ENCODE measurements at regions not wholly inside any gene's neighbourhood (a gene's known extent, or its start where the extent isn't known, plus 50 kb on each side); places are given as distances from the start of the nearest gene placed in this dataset.
"Not testable (repeated sequence)": the region's sequence is repeated elsewhere in the genome, so short reads cannot be mapped to it uniquely, and the experiment has no call there.

- FAIRE-seq (no peak), DNase-seq (ENCODE audit: low read depth, low spot score) (no peak), ATAC-seq (no peak)
- POLR2A ChIA-PET = no interaction called here
- Histone ChIP-seq H3K4me2 (ENCODE audit: control insufficient read depth, insufficient read depth) (no peak overlapping the region), H3K4me3 (no peak overlapping the region), H3K4me1 (ENCODE audit: control insufficient read depth, insufficient read depth, low read length) (no peaks in the 10 kb centered on the region), H4K20me1 (ENCODE audit: control insufficient read depth, insufficient read depth) (no peaks in the 10 kb centered on the region), H3K9me3 (replicated peaks; ENCODE audit: control insufficient read depth, insufficient read depth, low read length) (no peaks in the 10 kb centered on the region), H2AFZ (ENCODE audit: control insufficient read depth, low read depth, low read length) (no peak overlapping the region), H3K27ac (ENCODE audit: control insufficient read depth, insufficient read depth) (no peak overlapping the region), H3K9ac (ENCODE audit: control insufficient read depth, insufficient read depth, low read length) (no peak overlapping the region), H3K79me2 (ENCODE audit: control insufficient read depth, insufficient read depth, low read length) (no peaks in the 10 kb centered on the region), H3K36me3 (ENCODE audit: control insufficient read depth in 2 of 2, insufficient read depth in 2 of 2, low read length in 1 of 2) (no peaks in the 10 kb centered on the region), H3K27me3 (replicated peaks in 1 of 2; ENCODE audit: control insufficient read depth in 2 of 2, insufficient read depth in 2 of 2, low read length in 1 of 2) (no peaks in the 10 kb centered on the region)
- in situ Hi-C loops (cut with MboI) = no loop called here
- CTCF ChIA-PET = interaction anchor here (0.6 to 1.2 kb wide), 3 partner anchors 26 to 292 kb away, joined by 3 to 4 read pairs (median 3); no protein-coding TSS in a partner anchor
- RAD21 ChIA-PET (ENCODE audit: unreplicated experiment) = no interaction called here
- TF ChIP-seq POLR2AphosphoS2 (IDR thresholded peaks at IDR 0.05; ENCODE audit: low read depth, low read length) = no peak
- SMC1A ChIA-PET (ENCODE audit: uncharacterized antibody, unreplicated experiment) = no interaction called here
- WGBS (ENCODE audit: insufficient coverage, insufficient replicate concordance, low lambda C conversion rate, missing lambda C conversion rate) = 44% methylated on average over 1 of the region's 1 CpG
- BruUV-seq (replicated peaks) = no TSS peak
- intact Hi-C loops (cut with micrococcal nuclease; ENCODE audit: unreplicated experiment) = no loop called here
Observed at GRCh38 chr17:59496178-59496577, 69.2 kb upstream of the DHX40 start.

GRCh38 chr17:59498530-59499307 is 66.7 kb upstream of the DHX40 start:
- no peaks in the 10 kb centered on the region for H3K4me1 ChIP-seq (ENCODE audit: control insufficient read depth, insufficient read depth, low read length)
- H2AFZ ChIP-seq (ENCODE audit: control insufficient read depth, low read depth, low read length) = no peak overlapping the region
- RAD21 ChIA-PET (ENCODE audit: unreplicated experiment) = no interaction called here
- H3K36me3 ChIP-seq (ENCODE audit: control insufficient read depth in 2 of 2, insufficient read depth in 2 of 2, low read length in 1 of 2) = no peaks in the 10 kb centered on the region
- no peaks in the 10 kb centered on the region for H3K79me2 ChIP-seq (ENCODE audit: control insufficient read depth, insufficient read depth, low read length)
- WGBS (ENCODE audit: insufficient coverage, insufficient replicate concordance, low lambda C conversion rate, missing lambda C conversion rate) = 35% methylated on average over 4 of the region's 4 CpGs
- intact Hi-C loops (cut with micrococcal nuclease; ENCODE audit: unreplicated experiment) (no loop called here), in situ Hi-C loops (cut with MboI) (no loop called here)
- no peak overlapping the region for H3K4me3 ChIP-seq
- no TSS peak for BruUV-seq (replicated peaks)
- CTCF ChIA-PET = no interaction called here
- TF ChIP-seq ZBTB40 (IDR thresholded peaks at IDR 0.05; ENCODE audit: borderline replicate concordance) (no peak), GABPA (IDR thresholded peaks at IDR 0.05; ENCODE audit: low read depth) (no peak)
- H3K27ac ChIP-seq (ENCODE audit: control insufficient read depth, insufficient read depth) = no peak overlapping the region
- H3K4me2 ChIP-seq (ENCODE audit: control insufficient read depth, insufficient read depth) = no peak overlapping the region
- no peak for DNase-seq (ENCODE audit: low read depth, low spot score)
- FAIRE-seq = no peak
- H3K27me3 ChIP-seq (replicated peaks in 1 of 2; ENCODE audit: control insufficient read depth in 2 of 2, insufficient read depth in 2 of 2, low read length in 1 of 2) = no peaks in the 10 kb centered on the region
- POLR2A ChIA-PET = no interaction called here
- no peaks in the 10 kb centered on the region for H4K20me1 ChIP-seq (ENCODE audit: control insufficient read depth, insufficient read depth)
- ATAC-seq = no peak
- no peak overlapping the region for H3K9ac ChIP-seq (ENCODE audit: control insufficient read depth, insufficient read depth, low read length)
- SMC1A ChIA-PET (ENCODE audit: uncharacterized antibody, unreplicated experiment) = no interaction called here
- no peaks in the 10 kb centered on the region for H3K9me3 ChIP-seq (replicated peaks; ENCODE audit: control insufficient read depth, insufficient read depth, low read length)

GRCh38 chr17:59500086-59500655 is 65.2 kb upstream of the DHX40 start:
- DNase-seq (ENCODE audit: low read depth, low spot score); H3K27ac ChIP-seq (ENCODE audit: control insufficient read depth, insufficient read depth); CTCF ChIA-PET; SMC1A ChIA-PET (ENCODE audit: uncharacterized antibody, unreplicated experiment); intact Hi-C loops (cut with micrococcal nuclease; ENCODE audit: unreplicated experiment); H3K79me2 ChIP-seq (ENCODE audit: control insufficient read depth, insufficient read depth, low read length); H3K4me3 ChIP-seq; H2AFZ ChIP-seq (ENCODE audit: control insufficient read depth, low read depth, low read length); H3K36me3 ChIP-seq (ENCODE audit: control insufficient read depth in 2 of 2, insufficient read depth in 2 of 2, low read length in 1 of 2); H3K27me3 ChIP-seq (replicated peaks in 1 of 2; ENCODE audit: control insufficient read depth in 2 of 2, insufficient read depth in 2 of 2, low read length in 1 of 2); H3K9me3 ChIP-seq (replicated peaks; ENCODE audit: control insufficient read depth, insufficient read depth, low read length); POLR2A ChIA-PET; FAIRE-seq; RAD21 ChIA-PET (ENCODE audit: unreplicated experiment); H3K9ac ChIP-seq (ENCODE audit: control insufficient read depth, insufficient read depth, low read length); H3K4me2 ChIP-seq (ENCODE audit: control insufficient read depth, insufficient read depth); BruUV-seq (replicated peaks); in situ Hi-C loops (cut with MboI); ATAC-seq; H3K4me1 ChIP-seq (ENCODE audit: control insufficient read depth, insufficient read depth, low read length); H4K20me1 ChIP-seq (ENCODE audit: control insufficient read depth, insufficient read depth): not testable (repeated sequence)
- WGBS (ENCODE audit: insufficient coverage, insufficient replicate concordance, low lambda C conversion rate, missing lambda C conversion rate) = 70% methylated on average over 27 of the region's 41 CpGs
